ENCODE measurements at regions not wholly inside any gene's neighbourhood (a gene's known extent, or its start where the extent isn't known, plus 50 kb on each side); places are given as distances from the start of the nearest gene placed in this dataset.

- Histone ChIP-seq H3K36me3 (replicated peaks in 1 of 2; ENCODE audit: control insufficient read depth in 1 of 2, insufficient read depth in 2 of 2, low read length in 2 of 2) (no peaks in the 10 kb centered on the region), H3K4me1 (ENCODE audit: control insufficient read depth in 1 of 2, insufficient read depth in 2 of 2, low read length in 2 of 2) (peaks cover 7 to 10% of the 10 kb centered on the region in 2 donors), H3K79me2 (ENCODE audit: insufficient read depth, low read length) (no peaks in the 10 kb centered on the region), H3K4me3 (replicated peaks in 1 of 3; ENCODE audit: low read depth in 2 of 3, low read length in 3 of 3) (no peak overlapping the region), H3K9me3 (replicated peaks in 1 of 2; ENCODE audit: control insufficient read depth in 1 of 2, insufficient read depth in 1 of 2, low read length in 2 of 2) (no peaks in the 10 kb centered on the region), H3K9ac (ENCODE audit: insufficient read depth, low read length, poor library complexity, severe bottlenecking) (no peak overlapping the region), H3K27ac (ENCODE audit: low read depth in 1 of 2, low read length in 2 of 2) (no peak overlapping the region), H4K20me1 (ENCODE audit: insufficient read depth, low read length) (no peaks in the 10 kb centered on the region), H2AFZ (ENCODE audit: insufficient read depth, low read depth, low read length, poor library complexity, severe bottlenecking) (no peak overlapping the region), H3K4me2 (replicated peaks; ENCODE audit: extremely low read depth, low read length, poor library complexity, severe bottlenecking) (no peak overlapping the region), H3K27me3 (ENCODE audit: control insufficient read depth in 2 of 2, insufficient read depth in 2 of 2, low read length in 2 of 2) (no peaks in the 10 kb centered on the region)
- Mint-ChIP-seq H3K27me3 (ENCODE audit: low read depth in 3 of 3) (peaks cover 0 to 6% (median 1%) of the 10 kb centered on the region in 3 donors), H3K4me3 (no peak overlapping the region), H3K27ac (no peak overlapping the region), H3K9me3 (peaks cover 0 to 6% (median 2%) of the 10 kb centered on the region in 7 donors), H3K36me3 (no peaks in the 10 kb centered on the region), H3K4me1 (peaks cover 10% of the 10 kb centered on the region)
- DNase-seq, result no peak
- intact Hi-C loops (cut with micrococcal nuclease), result no loop called here
- no peak for TF ChIP-seq CTCF (IDR thresholded peaks at IDR 0.05)
Observed at GRCh38 chr5:87147441-87147840, 120.2 kb upstream of the RASA1 start.

GRCh38 chr5:87150630-87151029, 117.1 kb upstream of the RASA1 start:
- no peak for DNase-seq
- no peak overlapping the region for H2AFZ ChIP-seq (ENCODE audit: insufficient read depth, low read depth, low read length, poor library complexity, severe bottlenecking)
- H3K9me3 ChIP-seq (replicated peaks in 1 of 2; ENCODE audit: control insufficient read depth in 1 of 2, insufficient read depth in 1 of 2, low read length in 2 of 2), result no peaks in the 10 kb centered on the region
- WGBS (ENCODE audit: insufficient coverage), result 93% methylated on average over 6 of the region's 6 CpGs
- H3K4me2 ChIP-seq (replicated peaks; ENCODE audit: extremely low read depth, low read length, poor library complexity, severe bottlenecking), result no peak overlapping the region
- peaks cover 13% of the 10 kb centered on the region for H3K4me1 Mint-ChIP-seq
- no peak overlapping the region for H3K27ac ChIP-seq (ENCODE audit: low read depth in 1 of 2, low read length in 2 of 2)
- H3K79me2 ChIP-seq (ENCODE audit: insufficient read depth, low read length), result no peaks in the 10 kb centered on the region
- TF ChIP-seq CTCF (IDR thresholded peaks at IDR 0.05), result no peak
- no peaks in the 10 kb centered on the region for H3K36me3 ChIP-seq (replicated peaks in 1 of 2; ENCODE audit: control insufficient read depth in 1 of 2, insufficient read depth in 2 of 2, low read length in 2 of 2)
- peaks cover 0 to 6% (median 0%) of the 10 kb centered on the region in 7 donors for H3K9me3 Mint-ChIP-seq
- H3K36me3 Mint-ChIP-seq, result no peaks in the 10 kb centered on the region
- H3K27me3 Mint-ChIP-seq (ENCODE audit: low read depth in 3 of 3), result peaks cover 0 to 2% (median 1%) of the 10 kb centered on the region in 3 donors
- peaks cover 8 to 10% of the 10 kb centered on the region in 2 donors for H3K4me1 ChIP-seq (ENCODE audit: control insufficient read depth in 1 of 2, insufficient read depth in 2 of 2, low read length in 2 of 2)
- peak overlapping the region in 2 of 7 donors; percentile 23 to 36 for H3K27ac Mint-ChIP-seq
- intact Hi-C loops (cut with micrococcal nuclease), result no loop called here
- H4K20me1 ChIP-seq (ENCODE audit: insufficient read depth, low read length), result no peaks in the 10 kb centered on the region
- no peak overlapping the region for H3K4me3 ChIP-seq (replicated peaks in 1 of 3; ENCODE audit: low read depth in 2 of 3, low read length in 3 of 3)
- H3K4me3 Mint-ChIP-seq, result no peak overlapping the region
- H3K27me3 ChIP-seq (ENCODE audit: control insufficient read depth in 2 of 2, insufficient read depth in 2 of 2, low read length in 2 of 2), result no peaks in the 10 kb centered on the region
- no peak overlapping the region for H3K9ac ChIP-seq (ENCODE audit: insufficient read depth, low read length, poor library complexity, severe bottlenecking)

All from CD14-positive monocyte (primary cell).